BE2C (cell line): ENCODE measurements at regions not wholly inside any gene's neighbourhood (a gene's known extent, or its start where the extent isn't known, plus 50 kb on each side); places are given as distances from the start of the nearest gene placed in this dataset.
"Not testable (repeated sequence)": the region's sequence is repeated elsewhere in the genome, so short reads cannot be mapped to it uniquely, and the experiment has no call there.

ENCODE experiments used
- DNase-seq: peaks from one replicate; pipeline ENCODE4 v3.0.0-alpha.2; 2020
- H3K27me3 ChIP-seq: fragments of 250-450 bp; sonication (Bioruptor Pico); 2 replicates; pipeline ENCODE4 v1.5.1; 2020; ENCODE audit warnings: mild to moderate bottlenecking
- H3K36me3 ChIP-seq: fragments of 250-450 bp; sonication (Bioruptor Pico); 2 replicates; pipeline ENCODE4 v1.5.1; 2020; ENCODE audit warnings: mild to moderate bottlenecking
- H3K4me1 ChIP-seq: fragments of 250-450 bp; sonication (Bioruptor Pico); 2 replicates; pipeline ENCODE4 v1.5.1; 2020
- H3K4me3 ChIP-seq: 2 replicates; pipeline ENCODE4 v1.5.1; 2011; ENCODE audit warnings: low read depth, low read length
- H3K9me3 ChIP-seq: fragments of 250-450 bp; sonication (Bioruptor Pico); 2 replicates; pipeline ENCODE4 v1.5.1; 2020
- CTCF ChIP-seq: IDR thresholded peaks from 2 replicates; pipeline ENCODE4 v1.5.1; 2012; ENCODE audit warnings: mild to moderate bottlenecking, low read depth, low read length

GRCh38 chr3:83230376-83230775, 1468.9 kb upstream of the GBE1 start:
- Histone ChIP-seq H3K4me3 (no peak overlapping the region), H3K4me1 (no peaks in the 10 kb centered on the region), H3K36me3 (no peaks in the 10 kb centered on the region), H3K27me3 (no peaks in the 10 kb centered on the region), H3K9me3 (no peaks in the 10 kb centered on the region)
- DNase-seq = no peak
- TF ChIP-seq CTCF = no peak

GRCh38 chr3:83226751-83227150, 1465.3 kb upstream of the GBE1 start:
- Histone ChIP-seq H3K4me3 (no peak overlapping the region), H3K4me1 (no peaks in the 10 kb centered on the region), H3K9me3 (no peaks in the 10 kb centered on the region), H3K36me3 (no peaks in the 10 kb centered on the region), H3K27me3 (no peaks in the 10 kb centered on the region)
- TF ChIP-seq CTCF = no peak
- DNase-seq = no peak

GRCh38 chr3:83224101-83224868, 1462.8 kb upstream of the GBE1 start:
- Histone ChIP-seq H3K4me3 (no peak overlapping the region), H3K36me3 (no peaks in the 10 kb centered on the region), H3K9me3 (no peaks in the 10 kb centered on the region), H3K27me3 (no peaks in the 10 kb centered on the region), H3K4me1 (no peaks in the 10 kb centered on the region)
- TF ChIP-seq CTCF = no peak
- DNase-seq = no peak

GRCh38 chr3:83218383-83219200, 1457.1 kb upstream of the GBE1 start:
- no peaks in the 10 kb centered on the region for H3K27me3 ChIP-seq
- no peaks in the 10 kb centered on the region for H3K9me3 ChIP-seq
- DNase-seq = peak; percentile 3
- TF ChIP-seq CTCF = no peak
- H3K36me3 ChIP-seq = no peaks in the 10 kb centered on the region
- H3K4me3 ChIP-seq = no peak overlapping the region
- no peaks in the 10 kb centered on the region for H3K4me1 ChIP-seq

- H3K9me3 ChIP-seq, H3K4me1 ChIP-seq, H3K4me3 ChIP-seq, H3K36me3 ChIP-seq, H3K27me3 ChIP-seq: not testable (repeated sequence)
- DNase-seq = peak; percentile 3
These were observed 1456.2 kb upstream of the GBE1 start for GRCh38 chr3:83217595-83218118.

- Histone ChIP-seq H3K4me1 (no peaks in the 10 kb centered on the region), H3K9me3 (no peaks in the 10 kb centered on the region), H3K36me3 (no peaks in the 10 kb centered on the region), H3K27me3 (no peaks in the 10 kb centered on the region), H3K4me3 (no peak overlapping the region)
- TF ChIP-seq CTCF = no peak
- peak; percentile 9 for DNase-seq
These were observed 1455.6 kb upstream of the GBE1 start for GRCh38 chr3:83216919-83217594.
